ENCODE measurements at regions not wholly inside any gene's neighbourhood (a gene's known extent, or its start where the extent isn't known, plus 50 kb on each side); places are given as distances from the start of the nearest gene placed in this dataset.
"Not testable (repeated sequence)": the region's sequence is repeated elsewhere in the genome, so short reads cannot be mapped to it uniquely, and the experiment has no call there.

DNA sequence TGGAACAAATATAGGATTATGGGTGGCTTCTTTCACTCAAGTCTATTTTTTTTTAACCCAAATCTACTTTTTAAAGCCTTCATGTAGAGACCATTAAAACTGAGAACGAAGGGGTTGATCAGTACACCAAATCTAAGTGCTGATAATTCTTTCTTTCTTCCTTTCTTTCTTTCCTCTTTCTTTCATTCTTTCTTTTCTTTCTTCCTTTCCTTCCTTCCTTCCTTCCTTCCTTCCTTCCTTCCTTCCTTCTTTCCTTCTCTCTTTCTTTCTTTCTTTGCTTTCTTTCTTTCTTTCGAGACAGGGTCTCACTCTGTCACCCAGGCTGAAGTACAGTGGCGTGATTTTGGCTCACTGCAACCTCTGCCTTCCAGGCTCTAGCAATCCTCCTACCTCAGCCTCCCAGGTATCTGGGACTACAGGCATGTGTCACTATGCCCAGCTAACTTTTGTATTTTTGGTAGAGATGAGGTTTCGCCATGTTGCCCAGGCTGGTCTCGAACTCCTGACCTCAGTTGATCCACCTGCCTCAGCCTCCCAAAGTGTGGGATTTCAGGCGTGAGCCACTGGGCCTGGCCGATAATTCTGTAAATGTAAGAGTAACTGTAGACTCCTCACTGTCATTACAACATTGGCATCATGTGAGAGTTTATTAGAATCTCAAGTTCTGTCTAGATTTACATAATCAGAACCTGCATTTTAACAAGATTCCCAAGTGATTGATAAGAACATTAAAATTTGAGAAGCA, 236.4 kb downstream of the TFEC start:
- no peak for DNase-seq (ENCODE audit: low read depth, low spot score)

DNA sequence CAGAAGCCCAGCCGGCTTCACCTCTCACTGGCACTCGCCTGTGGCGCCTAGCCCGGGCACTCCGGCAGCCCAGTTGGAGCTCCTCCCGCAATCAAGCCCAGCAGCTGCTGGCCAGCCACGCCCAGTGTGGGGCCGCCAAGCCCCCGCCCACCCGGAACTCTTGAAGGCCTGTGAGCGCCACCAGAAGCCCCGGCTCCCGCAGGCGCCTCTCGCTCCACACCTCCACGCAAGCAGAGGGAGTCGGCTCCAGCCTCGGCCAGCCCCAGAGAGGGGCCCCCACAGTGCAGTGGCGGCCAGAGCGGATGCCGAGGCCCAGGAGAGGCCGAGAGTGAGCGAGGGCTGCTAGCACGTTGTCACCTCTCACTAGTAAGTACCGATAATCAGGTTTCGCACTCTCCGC, 240.7 kb downstream of the TFEC start:
- DNase-seq (ENCODE audit: low read depth, low spot score), result no peak

DNA sequence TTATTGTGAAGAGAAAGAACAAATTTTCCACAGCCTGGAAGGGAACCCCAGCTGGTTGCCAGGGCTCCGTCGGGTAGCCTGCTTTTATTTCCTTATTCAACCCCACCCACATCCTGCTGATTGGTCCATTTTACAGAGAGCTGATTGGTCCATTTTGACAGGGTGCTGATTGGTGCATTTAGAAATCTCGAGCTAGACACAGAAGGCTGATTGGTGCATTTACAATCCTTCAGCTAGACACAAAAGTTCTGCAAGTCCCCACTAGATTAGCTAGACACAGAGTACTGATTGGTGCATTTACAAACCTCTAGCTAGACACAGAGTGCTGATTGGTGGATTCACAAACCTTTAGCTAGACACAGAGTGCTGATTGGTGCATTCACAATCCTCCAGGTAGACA, 241.1 kb downstream of the TFEC start:
- not testable (repeated sequence) for DNase-seq (ENCODE audit: low read depth, low spot score)

- no peak for DNase-seq (ENCODE audit: low read depth, low spot score)
Observed at GRCh38 chr7:115782696-115783490, 247.7 kb downstream of the TFEC start.

- DNase-seq (ENCODE audit: low read depth, low spot score), result no peak
Observed at GRCh38 chr7:115779561-115779960, 251.0 kb downstream of the TFEC start.

GRCh38 chr7:115775981-115776380, 254.6 kb downstream of the TFEC start:
- no peak for DNase-seq (ENCODE audit: low read depth, low spot score)

DNA sequence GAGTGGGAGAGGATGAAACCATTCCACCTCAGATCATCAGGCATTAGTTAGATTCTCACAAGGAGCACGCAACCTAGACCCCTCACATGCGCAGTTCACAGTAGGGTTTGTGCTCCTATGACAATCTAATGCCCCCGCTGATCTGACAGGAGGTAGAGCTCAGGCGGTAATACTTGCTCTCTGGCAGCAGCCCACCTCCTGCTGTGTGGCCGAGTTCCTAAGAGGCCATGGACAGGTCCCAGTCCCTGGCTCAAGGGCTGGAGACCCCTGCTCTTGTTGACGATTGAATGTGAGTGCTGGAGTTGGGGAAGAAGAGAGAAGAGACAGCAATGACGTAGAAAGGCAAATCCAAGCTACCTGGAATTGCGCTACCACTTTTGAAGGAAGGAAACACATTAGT, 267.2 kb downstream of the TFEC start:
- peak; percentile 17 for DNase-seq (ENCODE audit: low read depth, low spot score)

- no peak for DNase-seq (ENCODE audit: low read depth, low spot score)
Observed at GRCh38 chr7:115758025-115758424, 272.5 kb downstream of the TFEC start.

DNA sequence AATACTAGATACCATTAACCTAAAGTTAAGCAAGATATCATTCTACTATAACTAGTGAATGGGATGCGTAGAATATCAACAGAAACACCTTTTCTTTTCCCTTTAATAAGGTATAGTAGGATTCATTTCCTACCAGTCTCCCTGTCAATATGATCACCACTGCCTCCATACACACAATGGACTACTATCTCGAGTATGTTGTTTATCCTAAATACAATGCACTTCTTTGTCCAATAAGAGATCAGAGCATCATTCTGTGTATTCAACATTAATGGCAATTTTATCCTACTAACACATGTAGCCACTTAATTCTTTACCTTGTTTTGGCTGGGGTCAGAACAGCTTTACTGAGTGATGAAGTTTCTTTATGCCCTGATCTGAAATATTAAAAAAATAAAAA, 276.3 kb downstream of the TFEC start:
- no peak for DNase-seq (ENCODE audit: low read depth, low spot score)

DNA sequence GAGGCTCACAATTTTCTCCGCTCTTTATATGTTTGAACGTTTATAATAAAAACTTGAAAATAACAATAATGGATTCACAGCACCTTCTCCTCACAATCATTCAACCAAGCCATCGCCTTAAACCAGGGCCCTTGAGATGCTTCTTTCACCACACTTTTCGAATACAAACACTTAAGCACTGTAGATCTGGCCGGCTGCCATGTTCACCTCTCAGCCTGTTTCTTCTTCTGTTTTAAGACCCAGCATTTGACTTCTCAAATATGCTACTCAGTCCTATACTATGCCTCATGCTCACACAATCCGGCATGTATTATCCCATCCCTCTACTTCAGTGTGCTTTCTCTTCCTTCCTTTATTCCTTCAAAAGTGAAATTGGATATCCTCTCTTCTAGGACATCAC, 280.6 kb downstream of the TFEC start:
- DNase-seq (ENCODE audit: low read depth, low spot score), result no peak

DNA sequence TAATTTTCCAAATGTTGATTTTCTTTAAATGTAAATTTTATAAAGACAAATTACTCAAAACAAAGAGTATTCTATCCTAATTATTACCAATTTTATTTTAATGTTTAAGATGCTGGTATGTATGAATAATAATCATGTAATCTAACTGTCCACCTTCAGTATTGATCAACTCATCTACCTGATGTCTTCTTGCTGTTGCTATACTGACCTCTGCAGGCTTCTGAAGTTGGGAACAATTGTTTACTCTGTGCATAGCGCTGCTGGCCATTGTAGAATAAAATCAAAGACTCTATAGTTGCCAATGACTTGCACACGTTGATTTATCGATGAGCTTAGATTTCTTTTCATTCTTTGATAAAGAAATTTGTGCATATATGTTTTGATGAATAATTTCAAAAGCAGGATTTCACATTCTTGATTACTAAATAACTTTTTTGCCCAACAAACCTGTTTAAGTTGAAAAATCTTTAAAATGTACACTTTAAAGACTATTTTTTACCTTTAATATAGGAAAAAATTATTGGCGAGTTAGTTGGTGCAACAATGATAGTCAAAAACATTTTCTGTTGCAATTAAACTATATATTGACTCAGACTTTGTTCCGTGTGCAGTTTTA, 282.3 kb downstream of the TFEC start:
- DNase-seq (ENCODE audit: low read depth, low spot score), result no peak

- DNase-seq (ENCODE audit: low read depth, low spot score), result no peak
Observed at GRCh38 chr7:115747174-115747573, 283.4 kb downstream of the TFEC start.

DNA sequence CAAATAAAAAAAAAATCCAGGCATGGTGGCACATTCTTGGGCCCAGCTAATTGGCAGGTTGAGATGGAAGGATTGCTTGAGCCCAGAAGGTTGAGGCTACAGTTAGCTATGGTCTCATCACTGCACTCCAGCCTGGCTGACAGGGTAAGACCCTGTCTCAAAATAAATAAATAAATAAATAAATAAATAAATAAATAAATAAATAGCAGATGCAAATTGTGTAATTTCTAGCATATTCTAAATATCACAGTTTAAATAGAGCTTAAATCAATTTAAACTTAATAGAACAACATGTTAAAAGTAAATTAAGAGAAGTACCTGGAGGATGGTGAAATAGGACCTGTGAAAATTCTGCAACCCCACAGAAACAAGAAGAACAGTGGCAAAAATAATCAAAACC, 290.5 kb downstream of the TFEC start:
- DNase-seq (ENCODE audit: low read depth, low spot score), result no peak

GRCh38 chr7:115734641-115735040, 295.9 kb downstream of the TFEC start:
- no peak for DNase-seq (ENCODE audit: low read depth, low spot score)

DNA sequence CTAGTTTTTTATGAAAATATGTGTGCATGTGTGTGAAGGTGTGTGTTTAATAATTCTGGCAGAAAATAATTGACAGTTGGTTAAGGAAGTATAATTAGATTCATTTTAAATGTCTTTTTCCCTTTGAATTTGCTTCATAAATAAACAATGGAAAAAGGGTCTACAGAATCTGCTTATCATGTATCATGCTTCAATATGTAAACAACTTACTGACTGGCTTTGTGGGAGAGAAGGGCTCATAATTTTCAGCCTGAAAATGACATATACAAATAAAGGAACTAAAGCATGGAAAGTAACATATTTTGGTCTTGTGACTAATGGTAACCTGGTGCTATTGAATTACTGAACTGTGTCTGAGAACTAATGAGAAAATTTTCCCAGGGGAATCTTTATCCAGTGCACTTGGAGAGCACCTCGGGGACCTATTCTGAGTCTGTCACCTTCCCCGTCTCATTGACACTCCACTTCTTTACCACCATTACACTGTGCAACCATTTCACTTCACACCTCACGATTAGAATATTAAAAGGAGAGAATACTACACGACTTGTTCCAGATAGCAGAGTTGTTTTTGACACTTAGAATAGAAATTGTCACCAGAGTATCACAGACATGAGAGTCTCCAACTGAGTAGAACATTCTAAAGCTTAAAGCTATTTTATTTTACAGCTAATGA, 298.6 kb downstream of the TFEC start:
- no peak for DNase-seq (ENCODE audit: low read depth, low spot score)

DNA sequence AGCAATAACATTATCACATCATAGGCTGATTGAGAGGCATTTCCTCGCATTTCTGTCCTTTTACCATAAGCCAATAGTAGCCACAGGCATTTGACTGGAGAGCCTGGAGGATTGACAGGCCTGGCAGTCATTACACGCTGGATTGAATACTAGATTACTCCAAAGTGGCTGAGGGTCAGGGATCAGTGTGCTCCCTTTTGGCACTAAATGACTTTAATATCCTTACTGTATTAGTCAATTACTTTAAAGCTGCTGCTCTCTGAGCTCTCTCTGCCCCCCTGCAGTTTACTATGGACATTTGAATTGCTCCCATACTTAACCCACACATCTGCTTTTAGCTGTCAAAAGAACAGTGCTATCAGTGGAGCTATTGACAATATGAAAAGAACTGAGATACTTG, 302.0 kb downstream of the TFEC start:
- DNase-seq (ENCODE audit: low read depth, low spot score), result no peak

DNA sequence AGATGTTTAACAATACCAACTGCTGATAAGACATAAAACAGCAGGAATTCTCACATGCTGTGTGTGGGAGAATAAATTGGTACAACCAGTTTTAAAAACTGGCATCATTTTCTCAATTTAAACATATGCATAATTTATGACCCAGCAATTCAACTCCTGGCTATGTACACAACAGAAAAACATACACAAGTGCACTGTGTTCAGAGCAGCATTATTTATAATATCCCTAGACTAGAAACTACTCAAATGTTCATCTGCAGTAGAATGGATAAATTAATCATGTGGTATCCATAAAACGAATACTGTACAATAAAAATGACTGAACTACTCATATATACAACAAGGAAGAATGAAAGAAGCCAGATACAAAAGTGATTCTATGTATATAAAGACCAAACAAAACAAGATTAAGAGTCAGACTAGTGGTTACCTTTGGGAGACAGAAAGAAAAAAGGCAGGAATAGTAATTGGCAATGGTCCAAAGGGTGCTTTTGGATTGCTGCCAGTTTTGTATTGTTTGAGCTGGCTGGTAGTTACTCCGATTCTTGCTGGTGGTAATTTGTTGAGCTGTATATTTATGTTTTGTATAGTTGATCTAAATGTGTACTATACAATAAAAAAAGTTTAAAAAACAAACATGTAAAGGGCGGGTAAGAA, 306.0 kb downstream of the TFEC start:
- DNase-seq (ENCODE audit: low read depth, low spot score), result no peak

- DNase-seq (ENCODE audit: low read depth, low spot score), result no peak
Observed at GRCh38 chr7:115722302-115722977, 308.1 kb downstream of the TFEC start.

DNA sequence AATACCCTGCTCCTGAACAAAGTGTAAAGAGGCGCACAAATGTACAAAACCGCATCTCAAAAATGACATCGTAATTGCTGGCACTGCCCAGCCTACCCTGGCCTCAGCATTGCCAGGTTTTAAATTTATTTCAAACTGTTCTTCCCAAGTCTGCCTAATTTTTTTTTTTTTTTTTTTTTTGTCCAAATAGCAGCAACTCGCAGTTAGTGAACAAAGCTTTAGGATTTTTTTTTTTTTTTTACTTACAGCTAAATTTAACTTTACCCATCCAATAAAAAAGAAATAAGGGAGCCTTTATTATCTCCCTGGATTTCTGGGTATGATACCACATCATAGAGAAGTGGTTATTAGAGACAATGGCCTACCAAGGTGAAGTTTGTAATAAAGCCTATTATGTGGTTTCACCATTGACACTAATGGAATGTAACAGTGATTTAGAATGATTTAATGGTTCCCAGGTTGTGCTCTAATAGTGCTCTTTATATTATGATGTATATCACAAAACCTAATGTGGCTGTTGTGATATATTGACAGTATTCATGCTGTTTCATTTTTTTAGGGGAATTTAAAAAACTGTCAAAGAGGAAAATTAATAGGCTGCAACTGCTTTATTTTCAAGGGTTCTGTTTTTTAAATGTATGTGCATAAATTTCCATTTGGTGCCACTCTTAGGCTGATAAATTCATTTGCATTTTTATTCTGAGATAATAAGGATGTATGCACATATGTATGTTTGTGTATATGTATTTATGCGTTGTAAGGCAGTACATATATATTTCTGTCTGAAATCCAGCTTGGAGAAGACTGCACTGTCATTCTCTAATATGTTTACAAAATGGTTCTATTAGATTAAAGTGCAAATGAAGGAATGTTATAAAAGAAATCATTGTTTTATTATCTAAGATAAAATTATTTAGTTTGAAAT, 309.0 kb downstream of the TFEC start:
- no peak for DNase-seq (ENCODE audit: low read depth, low spot score)

GRCh38 chr7:115719963-115720362, 310.6 kb downstream of the TFEC start:
- DNase-seq (ENCODE audit: low read depth, low spot score), result no peak
